H9 (cell line): ENCODE measurements at regions not wholly inside any gene's neighbourhood (a gene's known extent, or its start where the extent isn't known, plus 50 kb on each side); places are given as distances from the start of the nearest gene placed in this dataset.

Experiments
- DNase-seq: peaks from one replicate; pipeline ENCODE4 v3.0.0-alpha.2; 2017
- H2AFZ ChIP-seq: one replicate; pipeline ENCODE4 v1.6.1; 2013; ENCODE audit warnings: mild to moderate bottlenecking, low read length, control low read depth, moderate library complexity
- H2AK5ac ChIP-seq: 2 replicates; pipeline ENCODE4 v1.6.1; 2013; ENCODE audit warnings: low read length, control low read depth, mixed read lengths; ENCODE audit not compliant: insufficient read length
- H2BK120ac ChIP-seq: one replicate; pipeline ENCODE4 v1.6.1; 2013; ENCODE audit warnings: low read depth, mild to moderate bottlenecking, low read length, control low read depth, inconsistent platforms; ENCODE audit not compliant: poor library complexity, severe bottlenecking
- H2BK12ac ChIP-seq: 2 replicates; pipeline ENCODE4 v1.6.1; 2013; ENCODE audit warnings: low read length, control low read depth, mixed read lengths, low read depth; ENCODE audit not compliant: insufficient read length
- H2BK15ac ChIP-seq: 2 replicates; pipeline ENCODE4 v1.6.1; 2013; ENCODE audit warnings: low read depth, low read length, control low read depth
- H2BK20ac ChIP-seq: one replicate; pipeline ENCODE4 v1.6.1; 2013; ENCODE audit warnings: low read depth, mild to moderate bottlenecking, low read length, control low read depth, inconsistent platforms; ENCODE audit not compliant: poor library complexity, severe bottlenecking
- H2BK5ac ChIP-seq: 2 replicates; pipeline ENCODE4 v1.6.1; 2013; ENCODE audit warnings: low read length, control low read depth, mixed read lengths; ENCODE audit not compliant: insufficient read length
- H3K14ac ChIP-seq: 2 replicates; pipeline ENCODE4 v1.6.1; 2013; ENCODE audit warnings: low read length, control low read depth; ENCODE audit not compliant: insufficient read depth
- H3K18ac ChIP-seq: 2 replicates; pipeline ENCODE4 v1.6.1; 2013; ENCODE audit warnings: low read depth, mild to moderate bottlenecking, mixed read lengths, low read length, control low read depth; ENCODE audit not compliant: insufficient read length
- H3K23ac ChIP-seq: 2 replicates; pipeline ENCODE4 v1.6.1; 2013; ENCODE audit warnings: low read length, control low read depth, mixed read lengths, low read depth; ENCODE audit not compliant: insufficient read length
- H3K23me2 ChIP-seq: 2 replicates; pipeline ENCODE4 v1.6.1; 2013; ENCODE audit warnings: low read depth, mild to moderate bottlenecking, mixed read lengths, low read length, control low read depth; ENCODE audit not compliant: insufficient read length, poor library complexity, severe bottlenecking
- H3K27ac ChIP-seq: 2 replicates; pipeline ENCODE4 v1.5.1; 2013; ENCODE audit warnings: low read length, control low read depth, mixed read lengths, low read depth; ENCODE audit not compliant: insufficient read length
- H3K27me3 ChIP-seq: 2 replicates; pipeline ENCODE4 v1.6.1; 2013; ENCODE audit warnings: low read length, control low read depth, inconsistent platforms; ENCODE audit not compliant: insufficient read depth
- H3K4ac ChIP-seq: 2 replicates; pipeline ENCODE4 v1.6.1; 2013; ENCODE audit warnings: low read depth, mild to moderate bottlenecking, control low read depth, inconsistent platforms, low read length, moderate library complexity
- H3K4me1 ChIP-seq: 2 replicates; pipeline ENCODE4 v1.6.1; 2013; ENCODE audit warnings: low read length, control low read depth, inconsistent platforms; ENCODE audit not compliant: insufficient read depth
- H3K4me2 ChIP-seq: 2 replicates; pipeline ENCODE4 v1.6.1; 2013; ENCODE audit warnings: low read length, control low read depth, mixed read lengths; ENCODE audit not compliant: insufficient read length, insufficient read depth
- H3K56ac ChIP-seq: 2 replicates; pipeline ENCODE4 v1.6.1; 2013; ENCODE audit warnings: low read depth, mild to moderate bottlenecking, mixed read lengths, low read length, control low read depth; ENCODE audit not compliant: insufficient read length
- H3K79me1 ChIP-seq: 2 replicates; pipeline ENCODE4 v1.6.1; 2013; ENCODE audit warnings: low read depth, mild to moderate bottlenecking, moderate library complexity, low read length, control low read depth, inconsistent platforms; ENCODE audit not compliant: insufficient read depth, poor library complexity, severe bottlenecking
- H3K79me2 ChIP-seq: 2 replicates; pipeline ENCODE4 v1.6.1; 2013; ENCODE audit warnings: low read length, control low read depth, inconsistent platforms; ENCODE audit not compliant: insufficient read depth
- H3K9ac ChIP-seq: 2 replicates; pipeline ENCODE4 v1.6.1; 2013; ENCODE audit warnings: low read length, control low read depth, mixed read lengths; ENCODE audit not compliant: insufficient read length; ENCODE audit errors: extremely low read depth
- H3K9me3 ChIP-seq: one replicate; pipeline ENCODE4 v1.6.1; 2013; ENCODE audit warnings: low read depth, low read length, inconsistent platforms; ENCODE audit not compliant: control insufficient read depth
- H3T11ph ChIP-seq: one replicate; pipeline ENCODE4 v1.6.1; 2013; ENCODE audit warnings: mild to moderate bottlenecking, low read length, control low read depth, inconsistent platforms
- H4K20me1 ChIP-seq: one replicate; pipeline ENCODE4 v1.6.1; 2013; ENCODE audit not compliant: control insufficient read depth, insufficient read length, insufficient read depth
- H4K5ac ChIP-seq: 2 replicates; pipeline ENCODE4 v1.6.1; 2013; ENCODE audit warnings: low read depth, mild to moderate bottlenecking, mixed read lengths, low read length, control low read depth; ENCODE audit not compliant: insufficient read length
- H4K8ac ChIP-seq: replicated peaks from 2 replicates; pipeline ENCODE4 v1.6.1; 2013; ENCODE audit warnings: low read length, control low read depth, mixed read lengths, low read depth; ENCODE audit not compliant: insufficient read length
- H4K91ac ChIP-seq: 2 replicates; pipeline ENCODE4 v1.6.1; 2013; ENCODE audit warnings: low read depth, mild to moderate bottlenecking, moderate library complexity, mixed read lengths, low read length, control low read depth; ENCODE audit not compliant: insufficient read length
- H3K27ac Mint-ChIP-seq, 3 experiments: 2 replicates in 2 of 3; 3 replicates in 1 of 3; pipeline ENCODE4 v1.8.0; 2020 to 2021; ENCODE audit warnings: mixed read lengths in 3 of 3, mild to moderate bottlenecking in 1 of 3, moderate library complexity in 1 of 3
- H3K27me3 Mint-ChIP-seq: 2 replicates; pipeline ENCODE4 v1.8.0; 2021; ENCODE audit warnings: low read depth, mild to moderate bottlenecking, moderate library complexity, mixed read lengths
- H3K36me3 Mint-ChIP-seq, 3 experiments: 2 replicates in 2 of 3; 3 replicates in 1 of 3; pipeline ENCODE4 v1.8.0; 2020 to 2021; ENCODE audit warnings: low read depth in 3 of 3, mixed read lengths in 3 of 3; ENCODE audit not compliant: insufficient read depth in 1 of 3
- H3K4me1 Mint-ChIP-seq, 2 experiments: 2 replicates each; pipeline ENCODE4 v1.8.0; 2020; ENCODE audit warnings: mixed read lengths in 2 of 2
- H3K4me3 Mint-ChIP-seq, 2 experiments: 2 replicates in 1 of 2; 3 replicates in 1 of 2; pipeline ENCODE4 v1.8.0; 2020 to 2021; ENCODE audit warnings: mild to moderate bottlenecking in 2 of 2, mixed read lengths in 2 of 2, moderate library complexity in 1 of 2
- H3K9me3 Mint-ChIP-seq, 2 experiments: 2 replicates in 1 of 2; 3 replicates in 1 of 2; pipeline ENCODE4 v1.8.0; 2020; ENCODE audit warnings: mild to moderate bottlenecking in 2 of 2, mixed read lengths in 2 of 2, moderate library complexity in 1 of 2
- CTCF ChIP-seq: fragments of 200-600 bp; sonication (generic); conservative IDR thresholded peaks from 3 replicates; pipeline ENCODE4 v1.8.0; 2021; ENCODE audit warnings: antibody characterized with exemption, mild to moderate bottlenecking
- WGBS: extraction: QIAGEN DNeasy Blood & Tissue Kit; methylation state at CpG from one replicate; pipeline ENCODE4 v1.1.7; 2013; ENCODE audit warnings: missing lambda C conversion rate, low lambda C conversion rate, mixed read lengths; ENCODE audit not compliant: insufficient read length; ENCODE audit errors: extremely low coverage; 5-methylcytosine and 5-hydroxymethylcytosine counted together

- H4K20me1 ChIP-seq, result no peaks in the 10 kb centered on the region
- no peaks in the 10 kb centered on the region; the same call in 1 of the 2 replicates for H3K27me3 Mint-ChIP-seq
- no peaks in the 10 kb centered on the region for H3K9me3 ChIP-seq
- H3K14ac ChIP-seq, result no peak overlapping the region
- no peak overlapping the region for H2AFZ ChIP-seq
- no peak for DNase-seq
- H3K4me2 ChIP-seq, result no peak overlapping the region
- no peak overlapping the region for H3K27ac Mint-ChIP-seq
- H3K4ac ChIP-seq, result no peak overlapping the region
- TF ChIP-seq CTCF, result no peak
- H2AK5ac ChIP-seq, result no peak overlapping the region
- no peak overlapping the region for H4K5ac ChIP-seq
- H2BK15ac ChIP-seq, result no peak overlapping the region
- H4K91ac ChIP-seq, result no peak overlapping the region
- H3K4me3 Mint-ChIP-seq, result no peak overlapping the region
- no CpG with 5 or more reads among the region's 3 CpGs for WGBS
- no peaks in the 10 kb centered on the region for H3K79me2 ChIP-seq
- no peak overlapping the region for H3K27ac ChIP-seq
- H4K8ac ChIP-seq, result no peak overlapping the region
- no peaks in the 10 kb centered on the region for H3K23me2 ChIP-seq
- H3K79me1 ChIP-seq, result no peaks in the 10 kb centered on the region
- no peaks in the 10 kb centered on the region for H3K4me1 Mint-ChIP-seq
- H2BK12ac ChIP-seq, result no peak overlapping the region
- H2BK20ac ChIP-seq, result no peak overlapping the region
- no peak overlapping the region for H3K18ac ChIP-seq
- no peak overlapping the region for H3K23ac ChIP-seq
- H3K9me3 Mint-ChIP-seq, result no peaks in the 10 kb centered on the region; a peak in 1 of 5 replicates
- no peak overlapping the region for H3K9ac ChIP-seq
- no peaks in the 10 kb centered on the region for H3K4me1 ChIP-seq
- H3K56ac ChIP-seq, result no peak overlapping the region
- H3K27me3 ChIP-seq, result no peaks in the 10 kb centered on the region
- H3T11ph ChIP-seq, result no peak overlapping the region
- H2BK120ac ChIP-seq, result no peak overlapping the region
- H3K36me3 Mint-ChIP-seq, result no peaks in the 10 kb centered on the region
- H2BK5ac ChIP-seq, result no peak overlapping the region
These were observed 158.2 kb upstream of the ZFP64 start for GRCh38 chr20:52349806-52350205.
